Urothelium cell line (cell line): ENCODE measurements at regions not wholly inside any gene's neighbourhood (a gene's known extent, or its start where the extent isn't known, plus 50 kb on each side); places are given as distances from the start of the nearest gene placed in this dataset.
A peak's percentile ranks its signal among the peaks of the same experiment; 100 is the strongest.

Source experiments
- DNase-seq: peaks from one replicate; pipeline ENCODE4 v3.0.0; 2011; ENCODE audit warnings: low spot score, mixed read lengths
- FAIRE-seq: peaks from 2 replicates; lab custom pipeline; 2011; peaks lifted over from hg19 to GRCh38; lab: Jason Lieb, UNC

GRCh38 chr2:64704161-64704560, 50.4 kb upstream of the SERTAD2 start:
- DNase-seq, result no peak
- FAIRE-seq, result no peak

GRCh38 chr2:64704996-64705395, 51.3 kb upstream of the SERTAD2 start:
- DNase-seq (no peak), FAIRE-seq (no peak)

- DNase-seq (no peak), FAIRE-seq (no peak)
Measured at GRCh38 chr2:64707276-64707675, 53.6 kb upstream of the SERTAD2 start.

- FAIRE-seq, result no peak
- no peak for DNase-seq
Measured at GRCh38 chr2:64708829-64709228, 55.1 kb upstream of the SERTAD2 start.

- no peak for DNase-seq
- no peak for FAIRE-seq
Measured at GRCh38 chr2:64711252-64711800, 57.6 kb upstream of the SERTAD2 start.

GRCh38 chr2:64713686-64714085, 60.0 kb upstream of the SERTAD2 start:
- DNase-seq, result no peak
- FAIRE-seq, result no peak

GRCh38 chr2:64716569-64716968, 62.9 kb upstream of the SERTAD2 start:
- no peak for FAIRE-seq

GRCh38 chr2:64718250-64718885, 64.7 kb upstream of the SERTAD2 start:
- DNase-seq (no peak), FAIRE-seq (no peak)

More at GRCh38 chr2:64716569-64716968, 62.9 kb upstream of the SERTAD2 start:
- no peak for DNase-seq

- no peak for FAIRE-seq
- DNase-seq, result no peak
Measured at GRCh38 chr2:64720535-64721319, 67.0 kb upstream of the SERTAD2 start.

GRCh38 chr2:64721320-64721623, 67.6 kb upstream of the SERTAD2 start:
- no peak for DNase-seq
- no peak for FAIRE-seq

- DNase-seq, result no peak
- no peak for FAIRE-seq
Measured at GRCh38 chr2:64722291-64723044, 68.8 kb upstream of the SERTAD2 start.

- FAIRE-seq (no peak), DNase-seq (no peak)
Measured at GRCh38 chr2:64727013-64727767, 73.5 kb upstream of the SERTAD2 start.

- FAIRE-seq (no peak), DNase-seq (no peak)
Measured at GRCh38 chr2:64727843-64728463, 74.2 kb upstream of the SERTAD2 start.

- FAIRE-seq (peak; percentile 46), DNase-seq (peak; percentile 35)
Measured at GRCh38 chr2:64730551-64731262, 77.0 kb upstream of the SERTAD2 start.

GRCh38 chr2:64731263-64731643, 77.5 kb upstream of the SERTAD2 start:
- FAIRE-seq (no peak), DNase-seq (no peak)

- FAIRE-seq, result no peak
- DNase-seq, result no peak
Measured at GRCh38 chr2:64731746-64732145, 78.0 kb upstream of the SERTAD2 start.

- no peak for DNase-seq
- FAIRE-seq, result no peak
Measured at GRCh38 chr2:64732146-64732545, 78.4 kb upstream of the SERTAD2 start.

- FAIRE-seq (no peak), DNase-seq (no peak)
Measured at GRCh38 chr2:64735504-64735903, 81.8 kb upstream of the SERTAD2 start.

GRCh38 chr2:64737547-64737946, 83.8 kb upstream of the SERTAD2 start:
- FAIRE-seq (no peak), DNase-seq (no peak)

GRCh38 chr2:64738026-64738425, 84.3 kb upstream of the SERTAD2 start:
- no peak for FAIRE-seq
- no peak for DNase-seq
